HEK293 (cell line): ENCODE measurements at regions not wholly inside any gene's neighbourhood (a gene's known extent, or its start where the extent isn't known, plus 50 kb on each side); places are given as distances from the start of the nearest gene placed in this dataset.

Experiments used
- BCL11A ChIP-seq: fragments of 450-650 bp; formaldehyde crosslinking; IDR thresholded peaks from 2 replicates; pipeline ENCODE4 v1.5.1; 2016; ENCODE audit warnings: low read depth, missing biosample characterization, missing genetic modification characterization
- GFI1B ChIP-seq: fragments of 450-650 bp; formaldehyde crosslinking; IDR thresholded peaks from 2 replicates; pipeline ENCODE4 v1.5.1; 2016; ENCODE audit warnings: missing biosample characterization, missing genetic modification characterization
- GLI4 ChIP-seq: fragments of 450-650 bp; formaldehyde crosslinking; IDR thresholded peaks from 2 replicates; pipeline ENCODE4 v1.5.1; 2016; ENCODE audit warnings: missing biosample characterization, missing genetic modification characterization
- GLIS1 ChIP-seq: fragments of 450-650 bp; formaldehyde crosslinking; IDR thresholded peaks from 2 replicates; pipeline ENCODE4 v1.5.1; 2016; ENCODE audit warnings: missing biosample characterization, missing genetic modification characterization
- ZBTB11 ChIP-seq: fragments of 450-650 bp; formaldehyde crosslinking; conservative IDR thresholded peaks from 2 replicates; pipeline ENCODE4 v1.5.1; 2016; ENCODE audit warnings: low read depth, missing biosample characterization, missing genetic modification characterization
- ZBTB20 ChIP-seq: fragments of 450-650 bp; formaldehyde crosslinking; IDR thresholded peaks from 2 replicates; pipeline ENCODE4 v1.5.1; 2016; ENCODE audit warnings: missing biosample characterization, missing genetic modification characterization
- ZNF561 ChIP-seq: fragments of 450-650 bp; IDR thresholded peaks from 2 replicates; pipeline ENCODE4 v1.5.1; 2018; ENCODE audit warnings: missing biosample characterization, missing genetic modification characterization, borderline replicate concordance
- TF ChIP-seq, protein P1 (sequence below): fragments of 450-650 bp; formaldehyde crosslinking; IDR thresholded peaks from 2 replicates; pipeline ENCODE4 v1.5.1; 2016; ENCODE audit warnings: missing biosample characterization, missing genetic modification characterization
- TF ChIP-seq, protein P2 (sequence below): fragments of 450-650 bp; formaldehyde crosslinking; IDR thresholded peaks from 2 replicates; pipeline ENCODE4 v1.5.1; 2016; ENCODE audit warnings: missing biosample characterization, missing genetic modification characterization, low read depth

DNA sequence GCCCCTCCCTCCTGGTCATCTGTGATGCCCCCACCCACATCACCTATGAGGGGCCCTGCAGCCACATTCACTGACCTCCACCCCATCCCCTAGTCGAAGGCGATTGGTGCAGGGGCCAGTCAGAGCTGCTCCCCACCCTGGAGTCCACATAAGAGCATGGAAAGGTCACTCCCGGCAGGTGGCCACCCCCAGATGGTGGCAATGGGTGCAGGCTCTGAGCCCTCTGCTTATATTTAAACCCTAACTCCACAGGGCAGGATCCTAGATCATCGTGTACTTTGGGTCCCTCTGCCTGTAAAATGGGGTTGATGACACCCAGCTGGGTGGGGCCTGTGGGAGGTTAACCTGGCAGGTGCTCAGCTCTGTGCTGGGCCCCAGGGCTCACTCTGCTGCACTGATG is 186.8 kb upstream of the C1orf174 start:
- TF ChIP-seq, protein P1, sequence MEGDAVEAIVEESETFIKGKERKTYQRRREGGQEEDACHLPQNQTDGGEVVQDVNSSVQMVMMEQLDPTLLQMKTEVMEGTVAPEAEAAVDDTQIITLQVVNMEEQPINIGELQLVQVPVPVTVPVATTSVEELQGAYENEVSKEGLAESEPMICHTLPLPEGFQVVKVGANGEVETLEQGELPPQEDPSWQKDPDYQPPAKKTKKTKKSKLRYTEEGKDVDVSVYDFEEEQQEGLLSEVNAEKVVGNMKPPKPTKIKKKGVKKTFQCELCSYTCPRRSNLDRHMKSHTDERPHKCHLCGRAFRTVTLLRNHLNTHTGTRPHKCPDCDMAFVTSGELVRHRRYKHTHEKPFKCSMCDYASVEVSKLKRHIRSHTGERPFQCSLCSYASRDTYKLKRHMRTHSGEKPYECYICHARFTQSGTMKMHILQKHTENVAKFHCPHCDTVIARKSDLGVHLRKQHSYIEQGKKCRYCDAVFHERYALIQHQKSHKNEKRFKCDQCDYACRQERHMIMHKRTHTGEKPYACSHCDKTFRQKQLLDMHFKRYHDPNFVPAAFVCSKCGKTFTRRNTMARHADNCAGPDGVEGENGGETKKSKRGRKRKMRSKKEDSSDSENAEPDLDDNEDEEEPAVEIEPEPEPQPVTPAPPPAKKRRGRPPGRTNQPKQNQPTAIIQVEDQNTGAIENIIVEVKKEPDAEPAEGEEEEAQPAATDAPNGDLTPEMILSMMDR (tag by site-specific recombination): no peak
- TF ChIP-seq GLIS1 (tag by site-specific recombination) (no peak), GLI4 (tag by site-specific recombination) (no peak), ZBTB11 (tag by site-specific recombination) (no peak), ZBTB20 (no peak), GFI1B (tag by site-specific recombination) (no peak), ZNF561 (tag by site-specific recombination) (no peak), BCL11A (tag by site-specific recombination) (no peak)
- TF ChIP-seq, protein P2, sequence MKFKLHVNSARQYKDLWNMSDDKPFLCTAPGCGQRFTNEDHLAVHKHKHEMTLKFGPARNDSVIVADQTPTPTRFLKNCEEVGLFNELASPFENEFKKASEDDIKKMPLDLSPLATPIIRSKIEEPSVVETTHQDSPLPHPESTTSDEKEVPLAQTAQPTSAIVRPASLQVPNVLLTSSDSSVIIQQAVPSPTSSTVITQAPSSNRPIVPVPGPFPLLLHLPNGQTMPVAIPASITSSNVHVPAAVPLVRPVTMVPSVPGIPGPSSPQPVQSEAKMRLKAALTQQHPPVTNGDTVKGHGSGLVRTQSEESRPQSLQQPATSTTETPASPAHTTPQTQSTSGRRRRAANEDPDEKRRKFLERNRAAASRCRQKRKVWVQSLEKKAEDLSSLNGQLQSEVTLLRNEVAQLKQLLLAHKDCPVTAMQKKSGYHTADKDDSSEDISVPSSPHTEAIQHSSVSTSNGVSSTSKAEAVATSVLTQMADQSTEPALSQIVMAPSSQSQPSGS: no peak
